Embryonic facial prominence (tissue), 1 donor: ENCODE measurements at regions not wholly inside any gene's neighbourhood (a gene's known extent, or its start where the extent isn't known, plus 50 kb on each side); places are given as distances from the start of the nearest gene placed in this dataset.
"Not testable (repeated sequence)": the region's sequence is repeated elsewhere in the genome, so short reads cannot be mapped to it uniquely, and the experiment has no call there.

Experiments
- DNase-seq: peaks from one replicate; pipeline ENCODE4 v3.0.0-alpha.2; 2016; ENCODE audit errors: extremely low spot score

- DNase-seq, result no peak
These were observed 743.9 kb upstream of the SEMA6A start for GRCh38 chr5:117318528-117318927.

GRCh38 chr5:117315170-117315569 lies 740.5 kb upstream of the SEMA6A start:
- DNase-seq, result no peak

GRCh38 chr5:117304512-117305107 lies 730.0 kb upstream of the SEMA6A start:
- DNase-seq, result not testable (repeated sequence)

- DNase-seq, result no peak
These were observed 728.3 kb upstream of the SEMA6A start for GRCh38 chr5:117302949-117303348.

GRCh38 chr5:117302473-117302872 lies 727.9 kb upstream of the SEMA6A start:
- DNase-seq, result no peak

- DNase-seq, result no peak
These were observed 725.3 kb upstream of the SEMA6A start for GRCh38 chr5:117299936-117300328.

GRCh38 chr5:117299224-117299935 lies 724.8 kb upstream of the SEMA6A start:
- DNase-seq, result no peak

GRCh38 chr5:117296872-117297271 lies 722.2 kb upstream of the SEMA6A start:
- no peak for DNase-seq

GRCh38 chr5:117295941-117296340 lies 721.3 kb upstream of the SEMA6A start:
- no peak for DNase-seq

- DNase-seq, result no peak
These were observed 712.2 kb upstream of the SEMA6A start for GRCh38 chr5:117286813-117287212.

- no peak for DNase-seq
These were observed 697.0 kb upstream of the SEMA6A start for GRCh38 chr5:117271656-117272055.

GRCh38 chr5:117266280-117266679 lies 691.7 kb upstream of the SEMA6A start:
- DNase-seq, result no peak

- DNase-seq, result no peak
These were observed 688.6 kb upstream of the SEMA6A start for GRCh38 chr5:117263231-117263630.

- no peak for DNase-seq
These were observed 688.0 kb upstream of the SEMA6A start for GRCh38 chr5:117262572-117263131.

- DNase-seq, result no peak
These were observed 687.4 kb upstream of the SEMA6A start for GRCh38 chr5:117261948-117262571.

- no peak for DNase-seq
These were observed 680.8 kb upstream of the SEMA6A start for GRCh38 chr5:117255211-117256027.

GRCh38 chr5:117252566-117252965 lies 677.9 kb upstream of the SEMA6A start:
- DNase-seq, result no peak

- no peak for DNase-seq
These were observed 674.6 kb upstream of the SEMA6A start for GRCh38 chr5:117249086-117249815.

GRCh38 chr5:117246424-117246823 lies 671.8 kb upstream of the SEMA6A start:
- no peak for DNase-seq

GRCh38 chr5:117245130-117245529 lies 670.5 kb upstream of the SEMA6A start:
- no peak for DNase-seq

GRCh38 chr5:117242028-117242427 lies 667.4 kb upstream of the SEMA6A start:
- DNase-seq, result no peak
